Esophagus muscularis mucosa (tissue), 4 donors: ENCODE measurements at regions not wholly inside any gene's neighbourhood (a gene's known extent, or its start where the extent isn't known, plus 50 kb on each side); places are given as distances from the start of the nearest gene placed in this dataset.

Source experiments
- DNase-seq: peaks from one replicate; pipeline ENCODE4 v3.0.0-alpha.2; 2017; ENCODE audit errors: extremely low spot score
- H3K27ac ChIP-seq, 4 donors: fragments of 200-600 bp; sonication (generic); replicated peaks in 1 of 4; 1 replicate in 3 of 4; 2 replicates in 1 of 4; pipeline ENCODE4 v1.5.1; 2016 to 2019; ENCODE audit warnings: mild to moderate bottlenecking in 1 of 4
- H3K27me3 ChIP-seq, 4 donors: fragments of 200-600 bp; sonication (generic); one replicate each; pipeline versions ENCODE4 v1.5.1 to v1.6.0; 2016 to 2019
- H3K36me3 ChIP-seq, 4 donors: fragments of 200-600 bp; sonication (generic); one replicate each; pipeline ENCODE4 v1.5.1; 2016 to 2019
- H3K4me1 ChIP-seq, 4 donors: fragments of 200-600 bp; sonication (generic); one replicate each; pipeline ENCODE4 v1.5.1; 2016 to 2019
- H3K4me3 ChIP-seq, 4 donors: fragments of 200-600 bp; sonication (generic); 1 replicate in 2 of 4; 2 replicates in 2 of 4; pipeline ENCODE4 v1.5.1; 2016 to 2019; ENCODE audit warnings: mild to moderate bottlenecking in 4 of 4, moderate library complexity in 1 of 4
- H3K9me3 ChIP-seq, 4 donors: fragments of 200-600 bp; sonication (generic); 1 replicate in 3 of 4; 2 replicates in 1 of 4; pipeline ENCODE4 v1.5.1; 2016 to 2019
- EP300 ChIP-seq: sonication (generic); formaldehyde crosslinking; IDR thresholded peaks from one replicate; pipeline ENCODE4 v1.6.1; 2017; ENCODE audit warnings: antibody characterized with exemption
- POLR2A ChIP-seq: fragments of 450-650 bp; IDR thresholded peaks from one replicate; pipeline ENCODE4 v1.6.1; 2017; ENCODE audit warnings: antibody characterized with exemption, moderate library complexity, mild to moderate bottlenecking, low read depth
- POLR2AphosphoS5 ChIP-seq, 2 donors: sonication (generic); formaldehyde crosslinking; IDR thresholded peaks; one replicate each; pipeline ENCODE4 v1.6.1; 2017; ENCODE audit warnings: antibody characterized with exemption in 2 of 2
- WGBS: methylation state at CpG from one replicate; pipeline ENCODE4 v1.1.5; 2018; 5-methylcytosine and 5-hydroxymethylcytosine counted together
- intact Hi-C: fragments of 100-400 bp; cut with DNase I; formaldehyde crosslinking; loops from one replicate; pipeline ENCODE4 v1.15.1; 2023
- TF ChIP-seq, protein P1 (sequence below), 3 experiments: fragments of 200-600 bp in 2 of 3; fragments of 450-650 bp in 1 of 3; sonication (generic) in 2 of 3; IDR thresholded peaks; one replicate each; pipeline ENCODE4 v1.5.1; 2017 to 2019; ENCODE audit warnings: antibody characterized with exemption in 3 of 3, mild to moderate bottlenecking in 2 of 3, moderate library complexity in 1 of 3

DNA sequence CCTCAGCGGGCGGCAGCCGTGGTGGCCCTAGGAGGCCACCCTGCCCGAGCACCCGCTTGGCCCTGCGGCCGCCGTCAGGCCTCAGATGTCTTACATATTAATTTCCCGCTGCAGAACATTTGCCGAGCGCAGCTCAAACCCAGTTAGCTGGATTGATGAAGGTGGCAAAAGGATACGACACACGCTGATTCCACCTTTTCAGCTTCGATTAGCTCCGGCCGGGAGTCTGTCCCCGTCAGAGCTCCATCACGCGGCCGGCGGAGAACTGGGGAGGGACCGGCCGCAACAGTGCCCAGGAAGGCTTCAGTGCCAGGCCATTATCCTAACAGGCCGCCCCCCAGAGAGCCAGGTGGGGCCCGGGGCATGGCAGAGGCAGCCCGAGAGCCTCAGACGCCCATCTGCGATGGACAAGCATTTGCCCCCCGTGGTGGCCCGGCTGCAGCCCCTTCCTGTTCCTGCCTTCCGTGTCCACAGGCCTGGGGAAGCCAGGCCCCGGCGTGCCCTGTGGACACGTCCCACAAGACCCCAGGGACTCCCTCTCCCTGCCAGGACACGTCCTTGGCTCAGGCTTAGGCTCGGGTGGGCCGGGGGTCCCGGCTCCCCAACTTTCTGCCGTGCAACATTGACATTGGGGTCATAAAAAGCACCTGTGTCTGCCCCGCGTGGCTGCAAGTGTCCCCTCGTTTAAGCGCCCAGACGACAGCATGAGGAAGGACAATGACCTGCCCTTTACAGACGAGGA is 133.8 kb upstream of the NKX1-1 start:
- TF ChIP-seq, protein P1, sequence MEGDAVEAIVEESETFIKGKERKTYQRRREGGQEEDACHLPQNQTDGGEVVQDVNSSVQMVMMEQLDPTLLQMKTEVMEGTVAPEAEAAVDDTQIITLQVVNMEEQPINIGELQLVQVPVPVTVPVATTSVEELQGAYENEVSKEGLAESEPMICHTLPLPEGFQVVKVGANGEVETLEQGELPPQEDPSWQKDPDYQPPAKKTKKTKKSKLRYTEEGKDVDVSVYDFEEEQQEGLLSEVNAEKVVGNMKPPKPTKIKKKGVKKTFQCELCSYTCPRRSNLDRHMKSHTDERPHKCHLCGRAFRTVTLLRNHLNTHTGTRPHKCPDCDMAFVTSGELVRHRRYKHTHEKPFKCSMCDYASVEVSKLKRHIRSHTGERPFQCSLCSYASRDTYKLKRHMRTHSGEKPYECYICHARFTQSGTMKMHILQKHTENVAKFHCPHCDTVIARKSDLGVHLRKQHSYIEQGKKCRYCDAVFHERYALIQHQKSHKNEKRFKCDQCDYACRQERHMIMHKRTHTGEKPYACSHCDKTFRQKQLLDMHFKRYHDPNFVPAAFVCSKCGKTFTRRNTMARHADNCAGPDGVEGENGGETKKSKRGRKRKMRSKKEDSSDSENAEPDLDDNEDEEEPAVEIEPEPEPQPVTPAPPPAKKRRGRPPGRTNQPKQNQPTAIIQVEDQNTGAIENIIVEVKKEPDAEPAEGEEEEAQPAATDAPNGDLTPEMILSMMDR (IDR thresholded peaks at IDR 0.05) = no peak
- no peak for TF ChIP-seq POLR2A
- TF ChIP-seq POLR2AphosphoS5 (IDR thresholded peaks at IDR 0.05) = no peak
- no peak for TF ChIP-seq EP300
- DNase-seq = no peak
- no peaks in the 10 kb centered on the region for H3K9me3 ChIP-seq
- H3K4me1 ChIP-seq = peaks cover 0 to 3% (median 1%) of the 10 kb centered on the region in 4 donors
- intact Hi-C loops = no loop called here
- WGBS = 85% methylated on average over 38 of the region's 45 CpGs
- H3K27me3 ChIP-seq = peaks cover 0 to 74% (median 0%) of the 10 kb centered on the region in 4 donors
- H3K36me3 ChIP-seq = no peaks in the 10 kb centered on the region
- H3K4me3 ChIP-seq = no peak overlapping the region
- H3K27ac ChIP-seq = no peak overlapping the region

DNA sequence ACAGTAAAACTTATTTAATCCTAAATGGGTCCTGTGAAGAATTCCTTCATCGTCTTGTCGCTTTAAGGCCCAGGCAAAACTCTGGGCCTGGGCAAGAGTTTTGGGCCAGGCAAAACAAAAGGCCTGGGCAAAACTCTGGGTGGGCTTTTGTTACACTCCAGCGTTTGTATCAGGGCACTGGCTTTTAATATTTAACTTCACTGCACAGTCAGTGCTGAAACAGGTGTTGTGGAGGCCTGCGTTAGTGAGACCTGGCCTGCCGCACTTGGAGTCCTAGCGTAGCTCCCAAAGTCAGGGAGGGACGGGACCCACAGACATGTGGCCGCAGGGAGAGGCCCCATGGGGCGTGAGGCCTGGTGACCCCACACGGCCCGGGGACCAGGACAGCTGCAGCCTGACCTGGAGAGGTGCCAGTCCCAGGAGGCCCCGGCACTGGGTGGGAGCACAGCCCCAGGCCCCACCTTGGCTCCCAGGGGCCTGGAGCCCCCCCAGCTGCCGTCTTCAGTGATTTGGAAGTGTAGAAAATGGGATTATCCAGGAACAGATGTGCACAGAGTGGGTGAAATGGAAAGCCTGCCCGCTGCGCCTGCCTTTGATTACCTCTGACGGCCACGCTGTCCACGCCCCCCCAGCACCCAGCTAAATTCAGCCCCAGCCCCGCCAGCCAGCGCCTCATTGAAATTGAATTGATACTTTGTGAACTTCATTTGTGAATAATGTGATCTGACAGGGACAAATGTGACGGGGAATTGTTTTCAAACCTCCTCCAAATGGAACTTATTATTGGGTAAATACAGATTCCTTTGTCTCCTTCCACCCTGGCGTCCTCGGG is 132.9 kb upstream of the NKX1-1 start:
- H3K9me3 ChIP-seq = no peaks in the 10 kb centered on the region
- TF ChIP-seq POLR2A (no peak), POLR2AphosphoS5 (IDR thresholded peaks at IDR 0.05) (no peak), EP300 (no peak)
- TF ChIP-seq, protein P1 (IDR thresholded peaks at IDR 0.05) = no peak
- no peaks in the 10 kb centered on the region for H3K36me3 ChIP-seq
- no peak for DNase-seq
- intact Hi-C loops = no loop called here
- H3K27ac ChIP-seq = no peak overlapping the region
- H3K4me3 ChIP-seq = no peak overlapping the region
- peaks cover 0 to 83% (median under 1%) of the 10 kb centered on the region in 4 donors for H3K27me3 ChIP-seq
- H3K4me1 ChIP-seq = peaks cover 0 to 3% (median 2%) of the 10 kb centered on the region in 4 donors
- 88% methylated on average over 19 of the region's 23 CpGs for WGBS

DNA sequence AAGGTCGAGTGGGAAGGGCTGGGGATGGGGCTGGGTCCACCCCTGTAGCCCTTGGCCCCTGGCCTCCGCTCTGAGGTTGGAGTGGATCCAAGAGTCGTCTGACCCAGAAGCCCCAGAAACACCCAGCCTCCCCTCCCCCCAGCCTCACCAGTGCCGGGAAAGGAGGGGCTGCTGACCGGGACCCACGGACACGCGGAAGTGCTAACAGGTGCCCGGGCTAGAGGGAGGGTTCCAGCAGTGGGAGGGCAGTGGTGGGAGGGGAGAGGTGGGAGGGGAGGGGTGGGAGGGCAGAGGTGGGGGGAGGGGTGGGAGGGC is 131.8 kb upstream of the NKX1-1 start:
- no peak for TF ChIP-seq POLR2A
- Histone ChIP-seq H3K36me3 (no peaks in the 10 kb centered on the region), H3K27ac (no peak overlapping the region), H3K4me3 (no peak overlapping the region), H3K27me3 (peaks cover 0 to 88% (median 3%) of the 10 kb centered on the region in 4 donors), H3K9me3 (no peaks in the 10 kb centered on the region), H3K4me1 (peaks cover 0 to 11% (median 7%) of the 10 kb centered on the region in 4 donors)
- DNase-seq = no peak
- no CpG with 5 or more reads among the region's 9 CpGs for WGBS
- intact Hi-C loops = no loop called here

GRCh38 chr4:1537410-1538095 is 131.3 kb upstream of the NKX1-1 start:
- 100% methylated on average over 2 of the region's 11 CpGs for WGBS
- Histone ChIP-seq H3K36me3 (no peaks in the 10 kb centered on the region), H3K9me3 (no peaks in the 10 kb centered on the region), H3K27ac (no peak overlapping the region), H3K27me3 (peaks cover 0 to 88% (median 3%) of the 10 kb centered on the region in 4 donors), H3K4me3 (no peak overlapping the region), H3K4me1 (peaks cover 0 to 11% (median 7%) of the 10 kb centered on the region in 4 donors)
- DNase-seq = no peak
- TF ChIP-seq POLR2AphosphoS5 (IDR thresholded peaks at IDR 0.05) (no peak), EP300 (no peak), POLR2A (no peak)
- TF ChIP-seq, protein P1 (IDR thresholded peaks at IDR 0.05) = no peak
- intact Hi-C loops = no loop called here
